ENCODE measurements at regions not wholly inside any gene's neighbourhood (a gene's known extent, or its start where the extent isn't known, plus 50 kb on each side); places are given as distances from the start of the nearest gene placed in this dataset.

DNA sequence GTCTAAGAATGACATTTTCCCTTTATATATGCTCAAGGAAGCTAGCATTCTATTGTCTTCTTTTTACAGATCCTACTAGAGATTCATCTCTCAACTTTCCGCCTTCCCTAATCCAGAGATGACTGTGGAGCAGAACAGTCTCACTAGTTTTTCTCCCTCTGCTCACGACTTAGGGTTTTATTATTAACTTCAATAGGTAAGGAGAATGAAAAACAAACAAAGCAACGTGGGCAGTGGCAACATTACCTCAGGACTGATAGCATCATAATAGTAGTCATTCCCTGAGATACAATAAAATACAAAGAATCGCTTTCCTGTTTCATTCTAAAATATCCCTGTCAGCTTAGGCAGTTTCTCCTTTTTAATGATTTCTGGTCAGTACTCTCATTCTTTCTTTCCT, 154.3 kb upstream of the PLAAT1 start:
- no peak overlapping the region for H3K9ac ChIP-seq (ENCODE audit: low read depth, low read length)
- no peaks in the 10 kb centered on the region for H3K79me2 ChIP-seq (ENCODE audit: insufficient read depth, low read length)
- no peaks in the 10 kb centered on the region for H3K4me1 ChIP-seq (ENCODE audit: insufficient read depth, low read length)
- no peak for TF ChIP-seq EZH2 (IDR thresholded peaks at IDR 0.05; ENCODE audit: borderline replicate concordance, low read depth, low read length, severe bottlenecking)
- TF ChIP-seq, protein P1, sequence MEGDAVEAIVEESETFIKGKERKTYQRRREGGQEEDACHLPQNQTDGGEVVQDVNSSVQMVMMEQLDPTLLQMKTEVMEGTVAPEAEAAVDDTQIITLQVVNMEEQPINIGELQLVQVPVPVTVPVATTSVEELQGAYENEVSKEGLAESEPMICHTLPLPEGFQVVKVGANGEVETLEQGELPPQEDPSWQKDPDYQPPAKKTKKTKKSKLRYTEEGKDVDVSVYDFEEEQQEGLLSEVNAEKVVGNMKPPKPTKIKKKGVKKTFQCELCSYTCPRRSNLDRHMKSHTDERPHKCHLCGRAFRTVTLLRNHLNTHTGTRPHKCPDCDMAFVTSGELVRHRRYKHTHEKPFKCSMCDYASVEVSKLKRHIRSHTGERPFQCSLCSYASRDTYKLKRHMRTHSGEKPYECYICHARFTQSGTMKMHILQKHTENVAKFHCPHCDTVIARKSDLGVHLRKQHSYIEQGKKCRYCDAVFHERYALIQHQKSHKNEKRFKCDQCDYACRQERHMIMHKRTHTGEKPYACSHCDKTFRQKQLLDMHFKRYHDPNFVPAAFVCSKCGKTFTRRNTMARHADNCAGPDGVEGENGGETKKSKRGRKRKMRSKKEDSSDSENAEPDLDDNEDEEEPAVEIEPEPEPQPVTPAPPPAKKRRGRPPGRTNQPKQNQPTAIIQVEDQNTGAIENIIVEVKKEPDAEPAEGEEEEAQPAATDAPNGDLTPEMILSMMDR (IDR thresholded peaks at IDR 0.05; ENCODE audit: borderline replicate concordance, extremely low read depth, low read length, poor library complexity, severe bottlenecking) = no peak
- DNase-seq (no peak), ATAC-seq (ENCODE audit: insufficient read depth, low read depth) (no peak)
- no peak overlapping the region for H3K27ac ChIP-seq (ENCODE audit: low read length)
- H3K36me3 ChIP-seq (ENCODE audit: insufficient read depth, low read length) = no peaks in the 10 kb centered on the region
- H3K9me3 ChIP-seq (ENCODE audit: insufficient read depth, low read length, severe bottlenecking) = no peaks in the 10 kb centered on the region
- no peak overlapping the region for H3K4me3 ChIP-seq (ENCODE audit: low read depth in 1 of 2, low read length in 2 of 2)
- no peak overlapping the region for H2AFZ ChIP-seq (ENCODE audit: low read depth, low read length)
- H4K20me1 ChIP-seq (ENCODE audit: insufficient read depth, low read length) = no peaks in the 10 kb centered on the region
- no peak overlapping the region for H3K4me2 ChIP-seq (ENCODE audit: insufficient read depth, low read length)
- no peaks in the 10 kb centered on the region for H3K27me3 ChIP-seq (ENCODE audit: insufficient read depth, low read length, poor library complexity)

DNA sequence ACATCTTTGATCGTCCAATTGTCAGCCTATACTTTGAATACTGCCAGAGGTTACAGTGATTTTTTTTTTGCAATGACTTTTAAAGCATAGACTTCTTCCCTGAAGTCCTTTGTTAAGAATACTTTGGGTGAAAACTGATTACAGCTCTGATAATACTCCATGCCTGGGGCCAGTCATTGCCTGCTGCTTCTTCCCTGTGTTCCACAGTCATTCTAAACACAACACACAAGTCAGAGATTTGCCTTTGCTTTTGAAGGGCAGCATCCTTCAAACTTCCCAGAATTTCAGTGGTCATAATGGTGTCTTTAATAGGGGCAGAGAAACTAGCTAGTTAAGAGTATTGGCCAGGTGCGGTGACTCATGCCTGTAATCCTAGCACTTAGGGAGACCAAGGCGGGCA, 153.7 kb upstream of the PLAAT1 start:
- H3K4me2 ChIP-seq (ENCODE audit: insufficient read depth, low read length) = no peak overlapping the region
- H3K27me3 ChIP-seq (ENCODE audit: insufficient read depth, low read length, poor library complexity) = no peaks in the 10 kb centered on the region
- H3K4me1 ChIP-seq (ENCODE audit: insufficient read depth, low read length) = no peaks in the 10 kb centered on the region
- ATAC-seq (ENCODE audit: insufficient read depth, low read depth) (no peak), DNase-seq (no peak)
- no peak overlapping the region for H3K4me3 ChIP-seq (ENCODE audit: low read depth in 1 of 2, low read length in 2 of 2)
- no peaks in the 10 kb centered on the region for H3K9me3 ChIP-seq (ENCODE audit: insufficient read depth, low read length, severe bottlenecking)
- H3K27ac ChIP-seq (ENCODE audit: low read length) = no peak overlapping the region
- H4K20me1 ChIP-seq (ENCODE audit: insufficient read depth, low read length) = no peaks in the 10 kb centered on the region
- no peaks in the 10 kb centered on the region for H3K36me3 ChIP-seq (ENCODE audit: insufficient read depth, low read length)
- H3K79me2 ChIP-seq (ENCODE audit: insufficient read depth, low read length) = no peaks in the 10 kb centered on the region
- no peak for TF ChIP-seq EZH2 (IDR thresholded peaks at IDR 0.05; ENCODE audit: borderline replicate concordance, low read depth, low read length, severe bottlenecking)
- TF ChIP-seq, protein P1 (IDR thresholded peaks at IDR 0.05; ENCODE audit: borderline replicate concordance, extremely low read depth, low read length, poor library complexity, severe bottlenecking) = no peak
- no peak overlapping the region for H3K9ac ChIP-seq (ENCODE audit: low read depth, low read length)
- no peak overlapping the region for H2AFZ ChIP-seq (ENCODE audit: low read depth, low read length)

DNA sequence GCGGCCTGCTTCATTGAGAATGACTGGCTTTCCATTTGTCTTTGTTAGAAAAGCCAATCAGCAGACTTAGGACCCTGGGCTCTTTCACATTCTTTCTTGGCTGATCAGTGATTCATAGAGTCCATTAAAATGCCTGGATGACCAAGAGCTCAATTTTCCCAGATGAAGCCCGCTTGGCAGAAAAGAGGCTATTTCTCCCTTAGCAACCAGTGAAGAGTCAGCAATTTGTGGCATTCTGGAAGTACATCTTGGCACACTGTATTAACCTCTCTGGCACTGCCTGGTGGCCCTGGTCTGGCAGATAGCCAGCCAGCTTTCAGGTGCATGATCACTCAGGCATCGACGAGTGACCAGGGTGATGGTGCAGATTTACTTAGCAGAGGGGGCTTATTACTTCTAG, 145.7 kb upstream of the PLAAT1 start:
- Histone ChIP-seq H4K20me1 (ENCODE audit: insufficient read depth, low read length) (no peaks in the 10 kb centered on the region), H3K27me3 (ENCODE audit: insufficient read depth, low read length, poor library complexity) (peaks cover 2% of the 10 kb centered on the region), H3K9me3 (ENCODE audit: insufficient read depth, low read length, severe bottlenecking) (no peaks in the 10 kb centered on the region), H3K36me3 (ENCODE audit: insufficient read depth, low read length) (no peaks in the 10 kb centered on the region), H3K4me3 (ENCODE audit: low read depth in 1 of 2, low read length in 2 of 2) (no peak overlapping the region), H3K27ac (ENCODE audit: low read length) (no peak overlapping the region), H3K4me1 (ENCODE audit: insufficient read depth, low read length) (no peaks in the 10 kb centered on the region), H2AFZ (ENCODE audit: low read depth, low read length) (no peak overlapping the region), H3K4me2 (ENCODE audit: insufficient read depth, low read length) (no peak overlapping the region), H3K79me2 (ENCODE audit: insufficient read depth, low read length) (no peaks in the 10 kb centered on the region), H3K9ac (ENCODE audit: low read depth, low read length) (no peak overlapping the region)
- DNase-seq = no peak
- TF ChIP-seq, protein P1 (IDR thresholded peaks at IDR 0.05; ENCODE audit: borderline replicate concordance, extremely low read depth, low read length, poor library complexity, severe bottlenecking) = no peak
- no peak for TF ChIP-seq EZH2 (IDR thresholded peaks at IDR 0.05; ENCODE audit: borderline replicate concordance, low read depth, low read length, severe bottlenecking)
- ATAC-seq (ENCODE audit: insufficient read depth, low read depth) = no peak

DNA sequence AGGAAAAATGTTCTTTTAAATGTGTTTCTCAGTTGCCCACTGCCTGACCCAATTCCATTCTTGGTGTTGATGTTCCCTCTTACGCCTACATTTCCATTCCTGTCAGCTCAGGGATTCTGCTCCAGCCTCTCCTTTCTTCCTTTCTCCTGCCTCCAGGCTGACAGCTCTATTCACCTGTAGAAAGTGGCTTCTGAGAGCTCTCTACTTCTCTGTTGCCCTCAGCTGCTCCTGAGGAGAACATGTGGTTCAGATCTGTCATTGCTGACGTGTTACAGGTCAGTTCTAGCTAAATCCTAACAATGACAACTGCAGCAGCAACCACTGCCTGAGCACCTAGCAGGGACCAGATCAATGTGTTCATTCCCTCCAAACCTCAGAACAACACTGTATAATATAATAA, 144.9 kb upstream of the PLAAT1 start:
- ATAC-seq (ENCODE audit: insufficient read depth, low read depth) = no peak
- TF ChIP-seq, protein P1 (IDR thresholded peaks at IDR 0.05; ENCODE audit: borderline replicate concordance, extremely low read depth, low read length, poor library complexity, severe bottlenecking) = no peak
- no peak for TF ChIP-seq EZH2 (IDR thresholded peaks at IDR 0.05; ENCODE audit: borderline replicate concordance, low read depth, low read length, severe bottlenecking)
- Histone ChIP-seq H3K4me2 (ENCODE audit: insufficient read depth, low read length) (no peak overlapping the region), H4K20me1 (ENCODE audit: insufficient read depth, low read length) (no peaks in the 10 kb centered on the region), H3K4me3 (ENCODE audit: low read depth in 1 of 2, low read length in 2 of 2) (no peak overlapping the region), H3K4me1 (ENCODE audit: insufficient read depth, low read length) (no peaks in the 10 kb centered on the region), H3K27me3 (ENCODE audit: insufficient read depth, low read length, poor library complexity) (peaks cover 2% of the 10 kb centered on the region), H3K27ac (ENCODE audit: low read length) (no peak overlapping the region), H3K9me3 (ENCODE audit: insufficient read depth, low read length, severe bottlenecking) (no peaks in the 10 kb centered on the region), H3K36me3 (ENCODE audit: insufficient read depth, low read length) (no peaks in the 10 kb centered on the region), H3K9ac (ENCODE audit: low read depth, low read length) (no peak overlapping the region), H3K79me2 (ENCODE audit: insufficient read depth, low read length) (no peaks in the 10 kb centered on the region), H2AFZ (ENCODE audit: low read depth, low read length) (no peak overlapping the region)
- DNase-seq = no peak

Data from DND-41 (cell line).